ENCODE measurements at regions not wholly inside any gene's neighbourhood (a gene's known extent, or its start where the extent isn't known, plus 50 kb on each side); places are given as distances from the start of the nearest gene placed in this dataset.

GRCh38 chr5:118478852-118479251 is 509.5 kb downstream of the DTWD2 start:
- Histone ChIP-seq H3K9me2 (ENCODE audit: insufficient read depth, low read length) (no peaks in the 10 kb centered on the region), H3K36me3 (ENCODE audit: insufficient read depth, low read length) (no peaks in the 10 kb centered on the region), H3K4me3 (ENCODE audit: low read depth, low read length, poor library complexity, severe bottlenecking) (no peak overlapping the region), H3K4me1 (ENCODE audit: insufficient read depth, low read length, poor library complexity, severe bottlenecking) (no peaks in the 10 kb centered on the region), H3K27ac (ENCODE audit: low read depth, low read length, poor library complexity, severe bottlenecking) (no peak overlapping the region), H3K4me2 (ENCODE audit: low read length) (no peak overlapping the region), H2AFZ (ENCODE audit: low read length) (no peak overlapping the region), H3K79me2 (ENCODE audit: insufficient read depth, low read depth, low read length) (no peaks in the 10 kb centered on the region), H4K20me1 (ENCODE audit: insufficient read depth, low read length) (no peaks in the 10 kb centered on the region), H3K9me3 (ENCODE audit: low read length) (no peaks in the 10 kb centered on the region)
- no peak for TF ChIP-seq CTCF (conservative IDR thresholded peaks at IDR 0.05; ENCODE audit: low read length)
- TF ChIP-seq EZH2phosphoT487 (IDR thresholded peaks at IDR 0.05; ENCODE audit: borderline replicate concordance, low read depth, low read length) = no peak
- ChIA-PET POLR2A (interaction anchor here (0.6 kb wide), 1 partner anchor 35 kb away, joined by 3 read pairs; no protein-coding TSS in a partner anchor), CTCF (ENCODE audit: unreplicated experiment) (no interaction called here)
- DNase-seq (ENCODE audit: low spot score) = no peak
- intact Hi-C loops (cut with micrococcal nuclease; ENCODE audit: unreplicated experiment) = no loop called here
- BruUV-seq (replicated peaks) = no TSS peak

- H3K4me3 ChIP-seq (ENCODE audit: low read depth, low read length, poor library complexity, severe bottlenecking) = no peak overlapping the region
- no peak overlapping the region for H3K4me2 ChIP-seq (ENCODE audit: low read length)
- no peaks in the 10 kb centered on the region for H3K79me2 ChIP-seq (ENCODE audit: insufficient read depth, low read depth, low read length)
- no TSS peak for BruUV-seq (replicated peaks)
- H3K9me2 ChIP-seq (ENCODE audit: insufficient read depth, low read length) = no peaks in the 10 kb centered on the region
- DNase-seq (ENCODE audit: low spot score) = no peak
- H4K20me1 ChIP-seq (ENCODE audit: insufficient read depth, low read length) = no peaks in the 10 kb centered on the region
- intact Hi-C loops (cut with micrococcal nuclease; ENCODE audit: unreplicated experiment) = no loop called here
- ChIA-PET POLR2A (no interaction called here), CTCF (ENCODE audit: unreplicated experiment) (no interaction called here)
- H3K9me3 ChIP-seq (ENCODE audit: low read length) = no peaks in the 10 kb centered on the region
- TF ChIP-seq EZH2phosphoT487 (IDR thresholded peaks at IDR 0.05; ENCODE audit: borderline replicate concordance, low read depth, low read length) (no peak), CTCF (conservative IDR thresholded peaks at IDR 0.05; ENCODE audit: low read length) (no peak)
- no peak overlapping the region for H3K27ac ChIP-seq (ENCODE audit: low read depth, low read length, poor library complexity, severe bottlenecking)
- H3K36me3 ChIP-seq (ENCODE audit: insufficient read depth, low read length) = no peaks in the 10 kb centered on the region
- H3K4me1 ChIP-seq (ENCODE audit: insufficient read depth, low read length, poor library complexity, severe bottlenecking) = no peaks in the 10 kb centered on the region
- H2AFZ ChIP-seq (ENCODE audit: low read length) = no peak overlapping the region
Observed at GRCh38 chr5:118468085-118468484, 520.3 kb downstream of the DTWD2 start.

- POLR2A ChIA-PET = no interaction called here
- Histone ChIP-seq H3K4me1 (ENCODE audit: insufficient read depth, low read length, poor library complexity, severe bottlenecking) (no peaks in the 10 kb centered on the region), H3K27ac (ENCODE audit: low read depth, low read length, poor library complexity, severe bottlenecking) (no peak overlapping the region), H3K79me2 (ENCODE audit: insufficient read depth, low read depth, low read length) (no peaks in the 10 kb centered on the region), H3K9me3 (ENCODE audit: low read length) (no peaks in the 10 kb centered on the region), H3K9me2 (ENCODE audit: insufficient read depth, low read length) (no peaks in the 10 kb centered on the region), H2AFZ (ENCODE audit: low read length) (no peak overlapping the region), H3K4me2 (ENCODE audit: low read length) (no peak overlapping the region), H3K36me3 (ENCODE audit: insufficient read depth, low read length) (no peaks in the 10 kb centered on the region), H3K4me3 (ENCODE audit: low read depth, low read length, poor library complexity, severe bottlenecking) (no peak overlapping the region), H4K20me1 (ENCODE audit: insufficient read depth, low read length) (no peaks in the 10 kb centered on the region)
- no TSS peak for BruUV-seq (replicated peaks)
- no peak for DNase-seq (ENCODE audit: low spot score)
- intact Hi-C loops (cut with micrococcal nuclease; ENCODE audit: unreplicated experiment) = no loop called here
- CTCF ChIA-PET (ENCODE audit: unreplicated experiment) = no interaction called here
- TF ChIP-seq CTCF (conservative IDR thresholded peaks at IDR 0.05; ENCODE audit: low read length) = no peak
- no peak for TF ChIP-seq EZH2phosphoT487 (IDR thresholded peaks at IDR 0.05; ENCODE audit: borderline replicate concordance, low read depth, low read length)
Observed at GRCh38 chr5:118467103-118467502, 521.2 kb downstream of the DTWD2 start.
